ENCODE measurements at regions not wholly inside any gene's neighbourhood (a gene's known extent, or its start where the extent isn't known, plus 50 kb on each side); places are given as distances from the start of the nearest gene placed in this dataset.
"Not testable (repeated sequence)": the region's sequence is repeated elsewhere in the genome, so short reads cannot be mapped to it uniquely, and the experiment has no call there.

DNA sequence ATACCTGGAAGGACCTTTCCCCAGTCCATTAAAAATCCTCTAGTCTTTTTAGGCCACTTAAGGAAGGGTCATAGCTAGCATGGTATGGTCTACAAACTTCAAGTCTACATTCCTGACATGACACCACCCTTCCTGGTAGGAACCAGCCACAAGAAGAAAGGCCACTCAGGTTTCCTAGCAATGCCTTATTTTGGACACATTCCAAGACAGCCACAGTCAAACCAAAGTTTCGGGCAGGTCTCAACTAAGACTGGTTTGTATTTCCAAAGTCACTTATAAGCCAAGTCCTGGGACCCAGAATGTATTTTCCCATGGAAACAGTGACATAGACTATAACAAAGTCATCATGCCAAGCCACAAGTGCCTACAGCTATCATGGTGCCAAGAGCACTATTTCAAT is 50.6 kb upstream of the SLC44A3 start:
- ChIA-PET CTCF (no interaction called here), POLR2A (no interaction called here)
- no peak for DNase-seq (ENCODE audit: extremely low spot score)
- TF ChIP-seq CTBP1 (IDR thresholded peaks at IDR 0.05; ENCODE audit: borderline replicate concordance) (no peak), SUZ12 (IDR thresholded peaks at IDR 0.05) (no peak), TARDBP (IDR thresholded peaks at IDR 0.05) (no peak), FOXM1 (IDR thresholded peaks at IDR 0.05; ENCODE audit: borderline replicate concordance) (no peak)

DNA sequence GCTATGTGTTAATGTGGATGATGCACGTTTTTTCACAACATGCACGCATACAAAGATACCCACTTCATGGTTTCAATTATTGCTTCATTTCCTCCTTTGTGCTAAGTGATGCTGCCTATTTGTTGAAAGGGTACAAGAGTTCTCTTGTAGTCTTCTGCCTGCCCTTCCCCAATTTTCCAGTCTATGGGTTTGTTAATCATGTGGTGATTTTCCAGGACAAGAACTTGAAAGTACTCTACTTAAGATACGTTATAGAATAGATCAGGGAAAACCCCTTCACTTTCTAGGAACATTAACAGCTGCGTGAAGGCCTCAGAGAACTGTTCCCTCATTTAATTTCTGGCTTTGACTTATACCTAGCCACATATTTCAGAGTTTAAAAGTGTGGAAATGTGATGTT is 52.1 kb upstream of the SLC44A3 start:
- ChIA-PET CTCF (no interaction called here), POLR2A (interaction anchor here (0.5 kb wide), 1 partner anchor 453 kb away, joined by 3 read pairs; no protein-coding TSS in a partner anchor)
- no peak for TF ChIP-seq FOXM1 (IDR thresholded peaks at IDR 0.05; ENCODE audit: borderline replicate concordance)
- TF ChIP-seq SP1 (IDR thresholded peaks at IDR 0.05) = no peak
- no peak for TF ChIP-seq ARNT (IDR thresholded peaks at IDR 0.05)
- TF ChIP-seq, protein P1, sequence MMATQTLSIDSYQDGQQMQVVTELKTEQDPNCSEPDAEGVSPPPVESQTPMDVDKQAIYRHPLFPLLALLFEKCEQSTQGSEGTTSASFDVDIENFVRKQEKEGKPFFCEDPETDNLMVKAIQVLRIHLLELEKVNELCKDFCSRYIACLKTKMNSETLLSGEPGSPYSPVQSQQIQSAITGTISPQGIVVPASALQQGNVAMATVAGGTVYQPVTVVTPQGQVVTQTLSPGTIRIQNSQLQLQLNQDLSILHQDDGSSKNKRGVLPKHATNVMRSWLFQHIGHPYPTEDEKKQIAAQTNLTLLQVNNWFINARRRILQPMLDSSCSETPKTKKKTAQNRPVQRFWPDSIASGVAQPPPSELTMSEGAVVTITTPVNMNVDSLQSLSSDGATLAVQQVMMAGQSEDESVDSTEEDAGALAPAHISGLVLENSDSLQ (IDR thresholded peaks at IDR 0.05) = no peak
- no peak for TF ChIP-seq BHLHE40 (IDR thresholded peaks at IDR 0.05; ENCODE audit: borderline replicate concordance)
- TF ChIP-seq LEF1 (IDR thresholded peaks at IDR 0.05; ENCODE audit: borderline replicate concordance) = no peak
- TF ChIP-seq SUZ12 (IDR thresholded peaks at IDR 0.05) = no peak
- no peak for TF ChIP-seq ZNF384 (IDR thresholded peaks at IDR 0.05)
- TF ChIP-seq FOXK2 (IDR thresholded peaks at IDR 0.05) = no peak
- TF ChIP-seq ELF4 (IDR thresholded peaks at IDR 0.05) = no peak
- TF ChIP-seq TARDBP (IDR thresholded peaks at IDR 0.05) = no peak
- TF ChIP-seq CTBP1 (IDR thresholded peaks at IDR 0.05; ENCODE audit: borderline replicate concordance) = no peak
- no peak for TF ChIP-seq HDGF (IDR thresholded peaks at IDR 0.05; ENCODE audit: borderline replicate concordance)
- TF ChIP-seq NFRKB (IDR thresholded peaks at IDR 0.05) = no peak
- no peak for TF ChIP-seq FOXA1 (IDR thresholded peaks at IDR 0.05)
- no peak for TF ChIP-seq L3MBTL2 (conservative IDR thresholded peaks at IDR 0.05)
- DNase-seq (ENCODE audit: extremely low spot score) = no peak

DNA sequence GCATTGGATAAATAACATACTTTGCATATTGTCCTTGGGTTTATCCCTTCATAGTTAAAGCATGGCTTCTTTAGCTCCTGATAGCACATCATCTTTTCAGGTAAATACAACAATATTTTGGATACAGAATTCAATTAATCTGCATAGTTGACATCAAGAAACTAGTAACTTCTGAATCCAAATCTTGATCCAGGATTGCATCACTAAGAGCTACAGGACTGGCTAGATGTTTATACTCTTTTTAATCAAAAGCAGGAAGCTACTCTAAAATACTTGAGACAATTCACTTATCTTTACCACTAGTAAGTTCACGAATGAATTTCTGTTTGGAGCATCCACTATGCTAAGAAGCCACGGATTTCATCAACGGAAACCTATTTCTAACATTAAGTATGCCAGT is 54.2 kb upstream of the SLC44A3 start:
- ChIA-PET POLR2A (no interaction called here), CTCF (no interaction called here)
- TF ChIP-seq FOXK2 (IDR thresholded peaks at IDR 0.05) = no peak
- TF ChIP-seq BHLHE40 (IDR thresholded peaks at IDR 0.05; ENCODE audit: borderline replicate concordance) = no peak
- no peak for TF ChIP-seq SP1 (IDR thresholded peaks at IDR 0.05)
- TF ChIP-seq FOXM1 (IDR thresholded peaks at IDR 0.05; ENCODE audit: borderline replicate concordance) = no peak
- no peak for TF ChIP-seq LEF1 (IDR thresholded peaks at IDR 0.05; ENCODE audit: borderline replicate concordance)
- TF ChIP-seq NFRKB (IDR thresholded peaks at IDR 0.05) = no peak
- no peak for TF ChIP-seq L3MBTL2 (conservative IDR thresholded peaks at IDR 0.05)
- no peak for TF ChIP-seq HDGF (IDR thresholded peaks at IDR 0.05; ENCODE audit: borderline replicate concordance)
- TF ChIP-seq, protein P1 (IDR thresholded peaks at IDR 0.05) = no peak
- TF ChIP-seq ARNT (IDR thresholded peaks at IDR 0.05) = no peak
- no peak for DNase-seq (ENCODE audit: extremely low spot score)

DNA sequence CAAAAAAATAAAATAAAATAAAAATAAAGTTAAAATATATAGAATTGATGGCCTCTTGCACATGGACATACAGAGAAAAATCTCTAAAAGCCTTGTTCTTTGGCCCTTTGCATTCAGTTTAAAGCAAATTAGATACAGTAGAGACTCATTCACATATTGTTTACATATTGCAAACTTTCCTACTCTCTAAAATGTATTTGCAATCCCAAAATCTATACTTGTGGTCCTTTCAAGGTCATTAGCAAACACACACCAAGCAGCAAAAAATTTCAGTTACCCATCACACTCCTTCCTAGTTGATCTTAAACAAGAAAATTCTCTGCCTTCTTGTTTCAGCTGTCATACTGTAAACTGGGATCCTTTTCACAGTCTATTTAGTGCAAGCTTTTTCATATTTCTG is 61.0 kb upstream of the SLC44A3 start:
- TF ChIP-seq HDGF (IDR thresholded peaks at IDR 0.05; ENCODE audit: borderline replicate concordance) (no peak), FOXA1 (IDR thresholded peaks at IDR 0.05) (no peak), NFRKB (IDR thresholded peaks at IDR 0.05) (no peak), ELF4 (IDR thresholded peaks at IDR 0.05) (no peak), ZNF384 (IDR thresholded peaks at IDR 0.05) (no peak), FOXM1 (IDR thresholded peaks at IDR 0.05; ENCODE audit: borderline replicate concordance) (no peak), SP1 (IDR thresholded peaks at IDR 0.05) (no peak), ARNT (IDR thresholded peaks at IDR 0.05) (no peak), CTBP1 (IDR thresholded peaks at IDR 0.05; ENCODE audit: borderline replicate concordance) (no peak), LEF1 (IDR thresholded peaks at IDR 0.05; ENCODE audit: borderline replicate concordance) (no peak), TARDBP (IDR thresholded peaks at IDR 0.05) (no peak)
- POLR2A ChIA-PET = no interaction called here
- CTCF ChIA-PET = no interaction called here

DNA sequence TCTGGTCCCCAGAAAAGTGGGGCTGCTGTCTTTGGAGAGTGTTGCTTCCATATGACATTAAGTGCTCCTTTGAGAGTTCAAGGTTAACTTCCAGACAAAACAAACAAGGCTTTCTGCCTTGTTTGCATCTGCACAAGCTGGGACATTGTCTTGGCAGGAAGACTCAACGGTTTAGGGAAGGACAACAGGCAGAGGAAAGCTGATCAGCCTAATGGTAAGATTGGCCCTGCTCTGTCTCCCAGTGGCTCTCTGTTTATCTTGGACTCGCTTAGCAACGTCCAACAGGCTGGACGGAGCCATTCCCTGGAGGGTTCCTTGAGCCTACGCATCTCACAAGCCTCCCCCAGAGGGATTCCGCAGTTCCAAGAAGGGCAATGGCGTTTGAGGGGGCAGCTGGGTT is 62.2 kb upstream of the SLC44A3 start:
- DNase-seq (ENCODE audit: extremely low spot score) = peak; percentile 24
- POLR2A ChIA-PET = no interaction called here
- CTCF ChIA-PET = no interaction called here
- no peak for TF ChIP-seq BHLHE40 (IDR thresholded peaks at IDR 0.05; ENCODE audit: borderline replicate concordance)
- no peak for TF ChIP-seq HDGF (IDR thresholded peaks at IDR 0.05; ENCODE audit: borderline replicate concordance)
- no peak for TF ChIP-seq CTBP1 (IDR thresholded peaks at IDR 0.05; ENCODE audit: borderline replicate concordance)
- TF ChIP-seq FOXK2 (IDR thresholded peaks at IDR 0.05) = no peak
- no peak for TF ChIP-seq LEF1 (IDR thresholded peaks at IDR 0.05; ENCODE audit: borderline replicate concordance)
- no peak for TF ChIP-seq NFRKB (IDR thresholded peaks at IDR 0.05)
- TF ChIP-seq FOXA1 (IDR thresholded peaks at IDR 0.05) = no peak
- TF ChIP-seq ELF4 (IDR thresholded peaks at IDR 0.05) = no peak
- TF ChIP-seq FOXM1 (IDR thresholded peaks at IDR 0.05; ENCODE audit: borderline replicate concordance) = no peak
- no peak for TF ChIP-seq ZNF384 (IDR thresholded peaks at IDR 0.05)
- no peak for TF ChIP-seq SUZ12 (IDR thresholded peaks at IDR 0.05)
- no peak for TF ChIP-seq TARDBP (IDR thresholded peaks at IDR 0.05)
- TF ChIP-seq L3MBTL2 (conservative IDR thresholded peaks at IDR 0.05) = no peak
- no peak for TF ChIP-seq ARNT (IDR thresholded peaks at IDR 0.05)
- TF ChIP-seq, protein P1 (IDR thresholded peaks at IDR 0.05) = no peak

More for the DNA sequence above, 61.0 kb upstream of the SLC44A3 start:
- no peak for DNase-seq (ENCODE audit: extremely low spot score)

DNA sequence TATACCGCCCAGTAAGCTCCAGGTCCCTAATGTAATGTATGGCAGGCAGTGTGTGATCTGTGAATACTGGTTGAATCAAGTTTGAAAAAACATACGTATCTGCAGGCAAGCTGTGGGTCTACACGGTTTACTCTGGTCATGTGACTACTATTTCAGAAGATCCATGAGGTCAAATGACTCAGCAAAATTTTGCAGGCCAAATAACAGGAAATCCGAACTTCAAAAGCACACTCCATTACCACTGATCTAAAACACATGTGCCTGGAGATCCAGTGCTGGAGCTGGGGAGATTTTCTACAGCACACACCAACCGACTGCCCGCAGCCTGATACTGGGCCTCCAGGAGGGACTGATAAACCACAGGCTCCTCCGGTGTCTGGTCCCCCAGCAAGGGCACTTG is 64.5 kb upstream of the SLC44A3 start:
- ChIA-PET CTCF (no interaction called here), POLR2A (no interaction called here)
- no peak for DNase-seq (ENCODE audit: extremely low spot score)
- TF ChIP-seq ARNT (IDR thresholded peaks at IDR 0.05) (no peak), HDGF (IDR thresholded peaks at IDR 0.05; ENCODE audit: borderline replicate concordance) (no peak), L3MBTL2 (conservative IDR thresholded peaks at IDR 0.05) (no peak), BHLHE40 (IDR thresholded peaks at IDR 0.05; ENCODE audit: borderline replicate concordance) (no peak), ZNF384 (IDR thresholded peaks at IDR 0.05) (no peak), CTBP1 (IDR thresholded peaks at IDR 0.05; ENCODE audit: borderline replicate concordance) (no peak), FOXM1 (IDR thresholded peaks at IDR 0.05; ENCODE audit: borderline replicate concordance) (no peak), TARDBP (IDR thresholded peaks at IDR 0.05) (no peak), ELF4 (IDR thresholded peaks at IDR 0.05) (no peak), FOXK2 (IDR thresholded peaks at IDR 0.05) (no peak), SP1 (IDR thresholded peaks at IDR 0.05) (no peak), NFRKB (IDR thresholded peaks at IDR 0.05) (no peak), SUZ12 (IDR thresholded peaks at IDR 0.05) (no peak), FOXA1 (IDR thresholded peaks at IDR 0.05) (no peak), LEF1 (IDR thresholded peaks at IDR 0.05; ENCODE audit: borderline replicate concordance) (no peak)
- TF ChIP-seq, protein P1 (IDR thresholded peaks at IDR 0.05) = no peak

DNA sequence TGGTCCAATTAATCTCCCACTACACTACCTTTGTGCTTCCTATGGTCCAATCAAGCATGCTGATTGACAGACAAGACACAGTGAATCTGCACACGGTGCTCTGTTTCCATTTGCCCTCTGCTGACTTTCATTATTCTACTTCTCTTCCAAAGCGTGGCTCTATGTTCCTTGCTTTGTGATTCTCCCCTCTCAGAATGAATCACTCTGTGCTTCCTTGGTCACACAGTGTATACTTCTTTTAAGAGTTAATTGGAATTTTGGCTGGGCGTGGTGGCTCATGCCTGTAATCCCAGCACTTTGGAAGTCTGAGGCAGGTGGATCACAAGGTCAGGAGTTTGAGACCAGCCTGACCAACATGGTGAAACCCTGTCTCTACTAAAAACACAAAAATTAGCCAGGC is 65.1 kb upstream of the SLC44A3 start:
- CTCF ChIA-PET; DNase-seq (ENCODE audit: extremely low spot score); POLR2A ChIA-PET: not testable (repeated sequence)
